DOHH2 (cell line): ENCODE measurements at regions not wholly inside any gene's neighbourhood (a gene's known extent, or its start where the extent isn't known, plus 50 kb on each side); places are given as distances from the start of the nearest gene placed in this dataset.

ENCODE experiments used
- H3F3A ChIP-seq: fragments of 200-600 bp; sonication (generic), shearing (Covaris generic); 2 replicates; pipeline ENCODE4 v1.6.0; 2016; ENCODE audit warnings: antibody characterized with exemption, mild to moderate bottlenecking; ENCODE audit not compliant: control insufficient read depth, insufficient read depth
- H3K27ac ChIP-seq: fragments of 200-600 bp; sonication (generic); 2 replicates; pipeline ENCODE4 v1.5.1; 2014; ENCODE audit warnings: low read depth, mild to moderate bottlenecking, low read length, moderate library complexity
- H3K27me3 ChIP-seq: fragments of 200-600 bp; sonication (generic); 2 replicates; pipeline ENCODE4 v1.6.1; 2014; ENCODE audit warnings: mild to moderate bottlenecking, low read length, mixed read lengths; ENCODE audit not compliant: control insufficient read depth
- H3K36me3 ChIP-seq: fragments of 200-600 bp; sonication (generic); 2 replicates; pipeline ENCODE4 v1.6.1; 2014; ENCODE audit warnings: mild to moderate bottlenecking, low read length, moderate library complexity, mixed read lengths; ENCODE audit not compliant: control insufficient read depth
- H3K4me1 ChIP-seq: fragments of 200-600 bp; sonication (generic); 2 replicates; pipeline ENCODE4 v1.6.1; 2014; ENCODE audit warnings: mild to moderate bottlenecking, low read length, mixed read lengths; ENCODE audit not compliant: control insufficient read depth
- H3K4me2 ChIP-seq: fragments of 200-600 bp; sonication (generic); 2 replicates; pipeline ENCODE4 v1.6.0; 2014; ENCODE audit warnings: mild to moderate bottlenecking, low read length, moderate library complexity
- H3K4me3 ChIP-seq: fragments of 200-600 bp; sonication (generic); 2 replicates; pipeline ENCODE4 v1.5.1; 2014; ENCODE audit warnings: mild to moderate bottlenecking, low read length, mixed read lengths
- H3K79me2 ChIP-seq: fragments of 200-600 bp; sonication (generic); 2 replicates; pipeline ENCODE4 v1.6.1; 2014; ENCODE audit warnings: mild to moderate bottlenecking, low read length, mixed read lengths; ENCODE audit not compliant: control insufficient read depth
- H3K9me2 ChIP-seq: fragments of 200-600 bp; sonication (generic); replicated peaks from 2 replicates; pipeline ENCODE4 v1.6.1; 2014; ENCODE audit warnings: mild to moderate bottlenecking, low read length, mixed read lengths; ENCODE audit not compliant: control insufficient read depth
- H3K9me3 ChIP-seq: fragments of 200-600 bp; sonication (generic); 2 replicates; pipeline ENCODE4 v1.6.1; 2014; ENCODE audit warnings: antibody characterized with exemption, low read length, mixed read lengths; ENCODE audit not compliant: control insufficient read depth, insufficient read depth
- H4K20me1 ChIP-seq: fragments of 200-600 bp; sonication (generic); 2 replicates; pipeline ENCODE4 v1.6.0; 2014; ENCODE audit warnings: low read depth, mild to moderate bottlenecking, antibody characterized with exemption, low read length, moderate library complexity; ENCODE audit not compliant: control insufficient read depth, insufficient read depth
- CTCF ChIP-seq: fragments of 200-600 bp; sonication (generic); IDR thresholded peaks from one replicate; pipeline ENCODE4 v1.5.1; 2014; ENCODE audit warnings: antibody characterized with exemption, mild to moderate bottlenecking, low read depth, low read length; ENCODE audit not compliant: poor library complexity, severe bottlenecking
- EZH2phosphoT487 ChIP-seq: fragments of 200-600 bp; sonication (generic); IDR thresholded peaks from 2 replicates; pipeline ENCODE4 v1.6.1; 2017; ENCODE audit warnings: borderline replicate concordance, mild to moderate bottlenecking, antibody characterized with exemption, low read length, moderate library complexity, mixed read lengths

GRCh38 chr13:33722216-33722915, 95.6 kb upstream of the RFC3 start:
- H3K36me3 ChIP-seq: peaks cover 3% of the 10 kb centered on the region; the same call in 1 of the 2 replicates
- H4K20me1 ChIP-seq: no peaks in the 10 kb centered on the region
- H3F3A ChIP-seq: no peaks in the 10 kb centered on the region
- no peak overlapping the region for H3K4me2 ChIP-seq
- H3K27ac ChIP-seq: no peak overlapping the region
- H3K27me3 ChIP-seq: no peaks in the 10 kb centered on the region
- no peak overlapping the region for H3K4me3 ChIP-seq
- H3K9me3 ChIP-seq: no peaks in the 10 kb centered on the region
- peaks cover 21% of the 10 kb centered on the region for H3K4me1 ChIP-seq
- H3K9me2 ChIP-seq: no peaks in the 10 kb centered on the region
- TF ChIP-seq CTCF: no peak
- no peak for TF ChIP-seq EZH2phosphoT487
- H3K79me2 ChIP-seq: no peaks in the 10 kb centered on the region

GRCh38 chr13:33723365-33723764, 94.6 kb upstream of the RFC3 start:
- Histone ChIP-seq H3K9me3 (peaks cover 3% of the 10 kb centered on the region; the same call in 1 of the 2 replicates), H4K20me1 (no peaks in the 10 kb centered on the region), H3K4me1 (peaks cover 31% of the 10 kb centered on the region), H3K27me3 (no peaks in the 10 kb centered on the region), H3K27ac (no peak overlapping the region), H3K79me2 (no peaks in the 10 kb centered on the region), H3K4me3 (no peak overlapping the region), H3K9me2 (no peaks in the 10 kb centered on the region), H3K4me2 (no peak overlapping the region), H3F3A (no peaks in the 10 kb centered on the region), H3K36me3 (peaks cover 13% of the 10 kb centered on the region)
- TF ChIP-seq CTCF: no peak
- no peak for TF ChIP-seq EZH2phosphoT487

GRCh38 chr13:33723772-33724435, 94.0 kb upstream of the RFC3 start:
- no peak overlapping the region for H3K4me2 ChIP-seq

More at GRCh38 chr13:33723772-33724435, 94.0 kb upstream of the RFC3 start:
- H3K27ac ChIP-seq: no peak overlapping the region
- H3K9me3 ChIP-seq: peaks cover 3% of the 10 kb centered on the region; the same call in 1 of the 2 replicates
- H4K20me1 ChIP-seq: no peaks in the 10 kb centered on the region
- H3K4me3 ChIP-seq: no peak overlapping the region
- TF ChIP-seq CTCF (peak; percentile 48), EZH2phosphoT487 (no peak)
- no peaks in the 10 kb centered on the region for H3K79me2 ChIP-seq
- peaks cover 16% of the 10 kb centered on the region for H3K36me3 ChIP-seq
- H3K9me2 ChIP-seq: no peaks in the 10 kb centered on the region
- no peaks in the 10 kb centered on the region for H3K27me3 ChIP-seq
- H3F3A ChIP-seq: no peaks in the 10 kb centered on the region
- H3K4me1 ChIP-seq: peaks cover 37% of the 10 kb centered on the region
